ENCODE measurements at regions not wholly inside any gene's neighbourhood (a gene's known extent, or its start where the extent isn't known, plus 50 kb on each side); places are given as distances from the start of the nearest gene placed in this dataset.

DNA sequence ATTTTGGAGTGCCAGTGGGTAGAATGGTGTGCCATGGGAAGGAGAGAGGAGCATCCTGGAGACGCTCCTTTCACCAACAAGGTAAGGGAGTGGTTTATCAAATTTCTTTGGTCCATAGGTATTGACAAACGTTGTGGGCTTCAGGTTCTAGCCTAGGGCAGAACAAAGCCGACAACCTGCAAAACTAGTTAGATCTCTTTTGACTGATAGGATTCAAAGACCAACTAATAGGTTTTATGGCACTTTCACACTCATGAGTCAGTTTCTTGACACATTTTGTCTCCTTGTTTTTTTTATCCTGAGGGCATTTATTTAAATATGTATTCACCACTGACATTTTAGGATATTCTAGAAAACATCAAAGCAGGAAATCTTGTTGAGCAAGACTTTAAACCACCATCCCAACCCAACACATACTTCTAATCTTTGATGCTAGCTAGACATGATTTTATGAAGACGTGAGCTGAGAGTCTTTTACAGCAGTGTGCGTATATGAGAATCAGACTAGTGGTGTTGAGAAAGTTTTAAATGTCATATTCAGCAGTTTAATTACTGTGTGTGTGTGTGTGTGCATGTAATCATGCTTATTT, 370.4 kb upstream of the HSF2 start:
- no peak overlapping the region for H3K4me3 ChIP-seq (ENCODE audit: low read depth, low read length)
- TF ChIP-seq, protein P1, sequence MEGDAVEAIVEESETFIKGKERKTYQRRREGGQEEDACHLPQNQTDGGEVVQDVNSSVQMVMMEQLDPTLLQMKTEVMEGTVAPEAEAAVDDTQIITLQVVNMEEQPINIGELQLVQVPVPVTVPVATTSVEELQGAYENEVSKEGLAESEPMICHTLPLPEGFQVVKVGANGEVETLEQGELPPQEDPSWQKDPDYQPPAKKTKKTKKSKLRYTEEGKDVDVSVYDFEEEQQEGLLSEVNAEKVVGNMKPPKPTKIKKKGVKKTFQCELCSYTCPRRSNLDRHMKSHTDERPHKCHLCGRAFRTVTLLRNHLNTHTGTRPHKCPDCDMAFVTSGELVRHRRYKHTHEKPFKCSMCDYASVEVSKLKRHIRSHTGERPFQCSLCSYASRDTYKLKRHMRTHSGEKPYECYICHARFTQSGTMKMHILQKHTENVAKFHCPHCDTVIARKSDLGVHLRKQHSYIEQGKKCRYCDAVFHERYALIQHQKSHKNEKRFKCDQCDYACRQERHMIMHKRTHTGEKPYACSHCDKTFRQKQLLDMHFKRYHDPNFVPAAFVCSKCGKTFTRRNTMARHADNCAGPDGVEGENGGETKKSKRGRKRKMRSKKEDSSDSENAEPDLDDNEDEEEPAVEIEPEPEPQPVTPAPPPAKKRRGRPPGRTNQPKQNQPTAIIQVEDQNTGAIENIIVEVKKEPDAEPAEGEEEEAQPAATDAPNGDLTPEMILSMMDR (IDR thresholded peaks at IDR 0.05; ENCODE audit: insufficient read depth, low read depth, low read length) = no peak
- DNase-seq (ENCODE audit: low read depth) = no peak

DNA sequence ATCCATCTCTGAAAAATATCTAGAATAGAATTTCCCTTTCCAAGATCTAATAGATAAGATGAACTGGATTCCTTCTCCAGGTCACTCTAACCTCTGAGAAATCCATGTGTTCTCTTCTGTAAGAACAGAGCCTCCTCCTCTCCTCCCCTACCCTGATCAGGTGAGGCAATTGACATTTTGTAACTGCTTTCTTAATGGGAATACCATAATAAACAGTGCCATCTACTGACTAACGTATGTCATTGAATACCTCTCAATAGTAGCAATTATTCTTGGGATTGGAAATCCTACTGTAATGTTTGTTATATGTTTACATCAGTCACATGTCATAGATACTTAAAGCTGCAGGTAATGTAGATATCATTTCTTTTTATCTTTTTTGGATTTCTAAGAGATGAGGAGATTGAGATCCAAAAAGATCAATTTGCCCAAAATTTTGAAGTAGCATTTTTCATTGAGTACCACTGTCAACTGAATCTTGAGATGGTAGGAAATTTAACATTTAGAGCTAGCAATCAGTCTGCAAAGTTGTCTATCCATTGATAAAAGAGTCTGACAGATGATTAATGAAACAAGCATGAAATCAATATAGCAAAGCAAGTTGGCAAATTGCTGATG, 365.8 kb upstream of the HSF2 start:
- TF ChIP-seq, protein P1 (IDR thresholded peaks at IDR 0.05; ENCODE audit: insufficient read depth, low read depth, low read length) = peak; percentile 64
- DNase-seq (ENCODE audit: low read depth) = peak; percentile 84
- no peak overlapping the region for H3K4me3 ChIP-seq (ENCODE audit: low read depth, low read length)

DNA sequence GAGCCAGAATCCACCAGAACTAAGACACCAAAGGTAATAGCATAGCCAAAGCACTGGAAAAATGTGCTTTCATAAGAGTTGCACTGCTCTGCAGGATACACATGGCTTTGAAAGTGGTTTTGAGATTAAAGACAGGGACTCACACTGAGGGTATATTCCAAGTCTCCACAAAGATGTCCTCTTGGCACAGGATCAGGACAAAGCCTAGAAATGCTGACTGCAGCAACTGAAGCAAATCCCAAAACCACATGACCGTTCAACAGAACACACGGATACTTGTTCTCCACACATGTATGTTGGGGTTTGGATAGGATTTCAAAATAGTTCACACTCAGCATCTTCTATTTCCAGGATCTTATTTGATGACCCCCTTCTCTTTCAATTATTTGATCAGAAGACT, 364.3 kb upstream of the HSF2 start:
- TF ChIP-seq, protein P1 (IDR thresholded peaks at IDR 0.05; ENCODE audit: insufficient read depth, low read depth, low read length) = no peak
- no peak overlapping the region for H3K4me3 ChIP-seq (ENCODE audit: low read depth, low read length)
- no peak for DNase-seq (ENCODE audit: low read depth)

DNA sequence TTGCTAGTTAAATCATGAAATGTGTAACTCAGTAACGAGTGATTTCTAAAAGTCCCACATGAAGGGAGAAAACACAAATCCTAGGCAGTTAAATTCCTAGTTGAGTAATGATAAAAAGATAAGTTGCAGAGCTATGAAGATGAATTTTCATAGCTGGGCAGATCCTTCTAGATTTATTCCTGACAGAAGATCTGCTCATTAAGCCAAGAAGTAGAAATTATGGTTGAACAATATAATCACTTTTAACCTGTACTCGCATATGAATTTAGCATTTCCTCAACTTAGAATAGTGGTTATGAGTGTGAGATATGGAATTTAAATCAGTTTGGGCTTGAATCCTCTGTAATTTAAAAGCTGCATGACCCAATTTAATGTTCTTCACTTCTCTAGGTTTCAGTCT, 359.2 kb upstream of the HSF2 start:
- H3K4me3 ChIP-seq (ENCODE audit: low read depth, low read length) = no peak overlapping the region
- no peak for DNase-seq (ENCODE audit: low read depth)
- TF ChIP-seq, protein P1 (IDR thresholded peaks at IDR 0.05; ENCODE audit: insufficient read depth, low read depth, low read length) = no peak

DNA sequence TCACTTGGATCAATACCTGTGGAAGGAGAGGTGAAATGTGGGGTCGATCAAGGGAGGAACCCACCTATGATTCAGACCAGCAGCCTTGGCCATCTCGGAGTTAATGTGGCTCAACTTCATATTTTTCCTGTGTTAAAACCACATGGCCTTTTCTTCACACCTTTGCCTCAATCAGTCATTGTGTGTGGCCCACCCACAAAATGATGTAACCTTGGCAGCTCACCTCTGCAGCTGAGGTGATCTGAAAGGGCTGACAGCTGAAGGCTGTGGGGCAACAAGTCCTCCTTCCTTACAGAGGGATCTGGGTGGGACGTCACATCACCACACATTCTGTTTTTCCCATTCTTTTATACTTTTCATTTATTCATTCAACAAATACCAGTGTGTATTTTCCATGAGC, 357.1 kb upstream of the HSF2 start:
- no peak for DNase-seq (ENCODE audit: low read depth)
- TF ChIP-seq, protein P1 (IDR thresholded peaks at IDR 0.05; ENCODE audit: insufficient read depth, low read depth, low read length) = no peak
- no peak overlapping the region for H3K4me3 ChIP-seq (ENCODE audit: low read depth, low read length)

DNA sequence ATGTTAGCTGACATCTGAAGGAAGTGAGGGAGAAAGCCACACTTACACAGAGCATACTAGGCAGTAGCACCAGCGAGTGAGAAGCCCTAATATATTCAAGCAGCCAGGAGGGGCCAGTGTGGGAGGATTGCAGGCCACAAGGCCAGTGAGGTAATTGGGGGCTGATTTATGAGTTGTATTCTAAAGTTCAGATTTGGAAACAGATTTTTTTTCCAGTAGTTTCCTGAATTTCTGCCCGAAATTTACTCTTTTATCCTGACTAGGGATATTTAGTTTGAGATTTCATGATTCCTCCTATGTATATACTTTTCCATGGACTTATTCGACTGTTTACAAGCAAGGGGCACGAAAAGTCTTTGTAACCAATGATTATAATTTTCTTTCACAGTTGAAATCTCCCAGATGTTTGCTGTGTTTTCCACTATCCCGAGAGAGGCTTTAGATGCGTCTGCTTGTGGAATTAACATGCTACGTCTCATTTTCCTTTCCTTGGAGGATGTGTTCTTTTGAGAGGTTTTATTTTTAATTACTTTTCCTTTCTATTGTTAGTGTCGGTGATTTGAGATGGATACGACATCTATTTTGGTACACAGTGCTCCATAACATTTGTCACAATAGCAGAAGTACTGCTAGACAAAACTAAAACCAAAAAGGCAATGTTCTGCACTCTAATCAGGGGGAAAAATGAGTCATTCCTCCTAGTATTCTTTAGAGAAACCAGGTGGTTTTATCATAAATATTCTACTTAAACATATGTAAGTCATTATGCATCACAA, 356.3 kb upstream of the HSF2 start:
- TF ChIP-seq, protein P1 (IDR thresholded peaks at IDR 0.05; ENCODE audit: insufficient read depth, low read depth, low read length) = no peak
- peak; percentile 68 for DNase-seq (ENCODE audit: low read depth)
- H3K4me3 ChIP-seq (ENCODE audit: low read depth, low read length) = no peak overlapping the region
